ENCODE measurements at regions not wholly inside any gene's neighbourhood (a gene's known extent, or its start where the extent isn't known, plus 50 kb on each side); places are given as distances from the start of the nearest gene placed in this dataset.

DNA sequence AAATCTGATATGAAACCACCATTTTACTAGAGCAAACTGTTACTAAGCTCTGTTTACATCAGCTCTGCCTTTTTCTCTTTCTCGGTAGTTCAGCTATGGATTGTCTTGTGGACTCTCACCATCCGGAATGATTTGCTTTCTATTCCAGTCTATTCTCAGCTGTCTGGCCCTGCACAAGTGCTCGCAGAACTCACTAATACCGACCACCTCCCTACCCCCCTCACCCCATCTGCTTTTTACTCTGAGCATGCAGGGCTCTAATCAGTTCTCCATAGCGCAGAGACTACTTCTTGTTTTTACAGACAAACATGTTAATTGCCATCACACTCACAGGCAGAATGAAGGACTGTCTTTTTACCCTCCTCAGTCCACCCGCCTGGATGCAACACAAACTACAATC is 180.7 kb upstream of the POU3F3 start:
- no peak for TF ChIP-seq CTCF (IDR thresholded peaks at IDR 0.05)
- TF ChIP-seq POLR2A (IDR thresholded peaks at IDR 0.05) = no peak
